ENCODE measurements at regions not wholly inside any gene's neighbourhood (a gene's known extent, or its start where the extent isn't known, plus 50 kb on each side); places are given as distances from the start of the nearest gene placed in this dataset.

GRCh38 chr13:76519685-76520084 lies 366.5 kb downstream of the KCTD12 start:
- TF ChIP-seq, protein P1, sequence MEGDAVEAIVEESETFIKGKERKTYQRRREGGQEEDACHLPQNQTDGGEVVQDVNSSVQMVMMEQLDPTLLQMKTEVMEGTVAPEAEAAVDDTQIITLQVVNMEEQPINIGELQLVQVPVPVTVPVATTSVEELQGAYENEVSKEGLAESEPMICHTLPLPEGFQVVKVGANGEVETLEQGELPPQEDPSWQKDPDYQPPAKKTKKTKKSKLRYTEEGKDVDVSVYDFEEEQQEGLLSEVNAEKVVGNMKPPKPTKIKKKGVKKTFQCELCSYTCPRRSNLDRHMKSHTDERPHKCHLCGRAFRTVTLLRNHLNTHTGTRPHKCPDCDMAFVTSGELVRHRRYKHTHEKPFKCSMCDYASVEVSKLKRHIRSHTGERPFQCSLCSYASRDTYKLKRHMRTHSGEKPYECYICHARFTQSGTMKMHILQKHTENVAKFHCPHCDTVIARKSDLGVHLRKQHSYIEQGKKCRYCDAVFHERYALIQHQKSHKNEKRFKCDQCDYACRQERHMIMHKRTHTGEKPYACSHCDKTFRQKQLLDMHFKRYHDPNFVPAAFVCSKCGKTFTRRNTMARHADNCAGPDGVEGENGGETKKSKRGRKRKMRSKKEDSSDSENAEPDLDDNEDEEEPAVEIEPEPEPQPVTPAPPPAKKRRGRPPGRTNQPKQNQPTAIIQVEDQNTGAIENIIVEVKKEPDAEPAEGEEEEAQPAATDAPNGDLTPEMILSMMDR (IDR thresholded peaks at IDR 0.05): no peak
- TF ChIP-seq POLR2AphosphoS5 (IDR thresholded peaks at IDR 0.05) (no peak), POLR2A (IDR thresholded peaks at IDR 0.05) (no peak), EP300 (IDR thresholded peaks at IDR 0.05) (no peak)

Data from upper lobe of left lung (tissue), 4 donors.